ENCODE measurements at regions not wholly inside any gene's neighbourhood (a gene's known extent, or its start where the extent isn't known, plus 50 kb on each side); places are given as distances from the start of the nearest gene placed in this dataset.

DNA sequence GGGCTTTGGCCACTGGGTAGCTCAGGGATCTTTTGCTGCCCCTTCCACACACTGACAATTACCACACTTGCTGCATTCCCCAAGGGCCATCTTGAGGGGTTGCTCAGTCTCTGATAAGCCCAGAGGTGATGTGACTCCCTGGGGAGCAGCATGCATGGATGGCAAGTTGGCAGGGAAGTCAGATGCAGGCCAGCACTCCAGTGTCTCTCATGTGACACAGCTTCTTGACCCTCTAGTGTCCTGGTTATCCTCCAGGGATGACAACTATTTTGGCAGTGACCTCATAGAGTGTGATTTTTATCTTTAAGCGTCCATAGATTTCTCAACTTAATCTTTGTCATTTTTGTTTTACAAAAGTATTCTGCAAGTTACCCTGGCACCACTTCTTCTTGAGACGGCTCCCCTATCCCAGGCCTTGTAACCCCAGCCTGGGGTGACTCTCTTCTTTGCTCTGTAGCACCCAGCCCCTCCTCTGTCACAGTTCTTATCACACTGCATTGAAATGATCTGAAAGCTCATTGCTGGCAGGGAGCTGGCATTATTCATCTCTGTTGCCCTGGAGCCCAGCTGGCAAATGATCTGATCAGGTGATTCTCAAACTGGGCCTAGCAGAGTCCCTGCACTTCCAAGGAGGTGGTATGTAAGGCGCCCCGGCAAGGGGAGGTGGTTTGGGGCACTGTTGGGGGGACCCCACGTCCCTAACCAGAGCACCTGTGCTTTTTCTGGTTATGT lies 72.6 kb downstream of the TENT5C start:
- no peak for DNase-seq

DNA sequence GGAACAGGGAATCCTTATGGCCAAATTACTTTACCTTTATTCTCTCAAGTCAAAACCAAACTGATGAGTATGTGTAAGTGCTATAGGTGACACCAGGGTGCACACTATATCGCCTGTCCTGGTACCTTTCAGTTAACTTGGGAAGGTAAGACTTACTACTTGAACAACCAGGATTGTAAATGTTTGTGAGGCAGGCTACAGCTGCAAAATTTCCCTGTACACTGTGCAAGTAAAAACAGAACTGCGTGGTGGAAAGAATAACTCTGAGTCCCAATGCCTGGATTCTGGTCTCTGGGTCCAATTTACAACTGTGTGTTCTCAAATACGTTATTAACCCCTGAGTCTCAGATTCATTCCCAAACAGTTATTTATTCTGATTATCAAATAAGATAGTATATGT lies 73.5 kb downstream of the TENT5C start:
- DNase-seq = no peak

DNA sequence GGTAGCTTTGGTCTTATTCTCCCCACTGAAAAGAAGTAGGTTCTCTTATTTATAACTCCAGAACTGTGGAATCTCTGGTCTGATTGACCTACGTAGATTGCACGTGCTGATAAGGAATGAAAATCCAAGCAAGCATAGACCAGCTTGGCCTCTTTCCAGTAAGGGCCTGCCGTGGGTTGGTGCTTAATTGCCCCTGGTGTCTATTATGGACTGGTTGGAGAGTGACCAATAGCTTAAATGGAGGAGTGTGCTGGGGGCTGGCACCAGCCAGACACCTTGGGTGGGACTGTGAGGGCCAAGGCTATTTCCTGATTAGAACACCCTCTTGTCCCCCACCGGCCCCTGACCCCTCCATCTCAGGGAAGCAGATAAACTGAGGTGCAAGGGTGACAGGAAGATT lies 74.0 kb downstream of the TENT5C start:
- no peak for DNase-seq

DNA sequence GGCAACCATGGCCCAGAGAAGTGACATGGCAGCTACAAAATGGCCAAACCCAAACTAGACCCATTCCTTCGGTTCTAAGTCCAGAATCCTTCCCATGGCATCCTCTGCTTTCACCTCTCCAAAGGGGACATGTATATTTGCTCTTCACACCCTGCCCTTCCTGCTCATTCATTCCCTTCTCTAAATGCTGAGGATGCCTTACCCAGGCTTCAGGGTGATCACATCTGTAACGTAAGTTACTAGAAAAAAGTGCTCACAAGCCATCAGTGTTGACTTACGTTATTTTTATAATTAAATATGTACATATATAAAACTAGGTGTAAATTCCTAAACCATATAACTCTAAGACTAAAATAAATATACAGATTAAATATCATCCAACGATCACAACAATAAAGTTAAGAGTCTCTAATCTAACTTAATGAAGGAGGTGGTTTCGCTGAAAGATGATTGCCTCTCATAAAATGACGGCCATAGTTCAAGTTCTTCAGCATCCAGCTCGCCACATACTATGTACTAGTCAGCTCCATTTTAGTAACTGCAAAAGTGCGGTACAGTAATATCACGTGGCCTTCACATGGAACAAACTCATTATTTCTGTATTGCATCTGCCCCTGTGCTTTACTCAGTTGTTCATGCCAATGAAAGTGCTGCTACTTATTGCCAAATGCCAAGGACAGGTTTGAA lies 74.6 kb downstream of the TENT5C start:
- DNase-seq = no peak

DNA sequence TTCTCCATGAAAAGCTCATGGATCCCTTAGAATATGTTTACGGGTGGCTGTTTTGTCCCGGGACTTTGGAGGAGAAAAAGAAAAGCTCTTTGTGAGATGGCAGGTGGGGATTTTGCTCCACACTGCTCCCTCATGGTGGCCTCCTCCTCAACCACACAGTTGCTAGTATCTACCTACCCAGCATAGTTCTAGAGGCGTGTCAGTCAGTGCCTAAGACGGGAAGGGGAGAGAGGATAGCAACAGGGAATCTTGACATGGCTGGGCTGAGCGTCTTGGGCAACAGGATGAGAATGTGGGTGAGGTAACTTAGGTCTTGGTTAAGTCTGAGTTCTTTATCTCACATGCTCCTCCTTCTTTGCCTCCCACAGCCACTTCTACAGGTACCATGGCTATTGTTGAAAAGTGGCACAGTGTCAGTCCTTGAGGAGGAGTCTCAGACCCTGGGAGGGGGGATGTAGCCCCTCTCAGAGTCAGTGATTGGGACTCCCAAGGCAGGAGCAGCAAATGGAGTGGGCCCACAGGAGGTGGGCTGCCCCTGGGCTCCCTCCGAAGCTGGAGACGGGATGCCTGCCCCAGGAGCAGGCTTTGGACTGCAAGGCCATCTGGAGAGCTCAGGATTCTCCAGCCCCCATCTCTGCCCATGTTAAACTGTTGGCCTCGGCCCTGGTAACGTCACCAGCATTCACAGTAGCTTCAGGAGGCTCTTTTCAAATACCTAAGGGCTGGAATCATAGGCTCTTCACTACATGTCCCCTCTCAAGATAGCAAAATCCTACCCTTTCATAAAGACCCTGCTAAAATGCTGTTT lies 75.4 kb downstream of the TENT5C start:
- DNase-seq = no peak

DNA sequence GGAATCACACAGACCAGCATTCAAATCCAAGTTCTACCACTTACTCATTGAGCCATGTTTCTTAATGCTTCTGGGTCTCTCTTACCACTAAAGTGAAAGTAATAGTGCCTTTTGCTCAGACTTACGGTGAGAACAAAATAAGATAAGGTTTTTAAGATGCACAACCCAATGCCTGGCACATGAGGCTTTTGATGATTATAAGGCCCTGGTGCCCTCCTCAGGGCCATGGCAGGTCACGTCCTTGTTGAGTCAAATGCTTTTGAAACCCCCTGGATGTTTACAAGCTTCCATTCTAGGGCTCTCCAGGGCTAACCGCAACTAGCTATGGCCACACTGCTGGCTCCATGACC lies 76.0 kb downstream of the TENT5C start:
- no peak for DNase-seq

DNA sequence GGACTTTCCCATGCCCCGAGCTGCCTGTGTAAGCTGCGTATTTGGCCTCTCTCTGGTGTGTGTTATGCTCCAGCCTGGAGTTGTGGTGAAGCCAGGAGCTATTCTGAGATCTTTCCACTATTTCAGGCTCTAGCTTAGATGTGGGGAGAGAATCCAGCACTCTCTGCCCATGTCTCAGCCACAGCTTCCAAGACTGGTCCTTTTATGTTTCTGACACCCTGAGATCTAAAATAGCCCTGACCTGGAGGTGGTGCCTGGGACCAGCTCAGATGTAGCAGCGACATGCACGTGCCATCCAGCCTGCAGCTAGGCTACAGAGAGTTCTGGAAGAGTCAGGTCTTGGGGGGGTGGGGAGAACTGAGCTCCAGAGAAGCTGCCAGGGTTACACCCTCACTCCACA lies 76.5 kb downstream of the TENT5C start:
- no peak for DNase-seq

DNA sequence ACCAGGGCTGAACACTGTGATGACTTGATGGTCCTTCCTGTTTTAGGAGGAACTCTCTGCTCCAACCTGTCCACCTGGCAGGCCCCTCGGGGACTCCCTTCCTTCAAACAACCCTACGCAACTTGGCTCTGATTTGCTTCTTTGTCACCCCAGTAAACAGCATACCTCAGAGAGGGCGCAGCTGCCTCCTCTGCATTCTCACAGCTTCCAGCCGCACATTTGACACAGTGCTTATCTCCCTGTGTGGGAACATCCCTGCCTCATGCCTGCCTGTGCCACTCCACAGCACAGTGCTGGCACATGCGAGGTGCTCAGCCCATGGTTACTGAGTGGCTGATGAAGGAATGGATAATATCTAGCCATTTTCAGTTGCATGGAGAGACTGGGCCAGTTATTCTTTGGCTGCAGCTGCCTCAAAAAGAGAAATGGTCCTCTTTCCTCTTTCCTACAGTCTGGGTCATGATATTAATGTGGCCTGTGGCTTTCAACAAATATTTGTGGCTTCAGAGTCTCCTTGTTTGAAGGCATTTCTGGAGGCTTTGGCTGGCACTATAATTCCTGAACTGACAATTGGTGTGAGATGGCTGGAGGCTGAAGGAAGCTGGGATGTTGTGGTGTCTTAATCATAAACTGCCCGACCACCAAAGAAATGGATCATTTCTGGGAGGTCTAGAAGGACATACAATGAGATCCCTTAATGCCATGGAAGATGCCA lies 77.9 kb downstream of the TENT5C start:
- no peak for DNase-seq

DNA sequence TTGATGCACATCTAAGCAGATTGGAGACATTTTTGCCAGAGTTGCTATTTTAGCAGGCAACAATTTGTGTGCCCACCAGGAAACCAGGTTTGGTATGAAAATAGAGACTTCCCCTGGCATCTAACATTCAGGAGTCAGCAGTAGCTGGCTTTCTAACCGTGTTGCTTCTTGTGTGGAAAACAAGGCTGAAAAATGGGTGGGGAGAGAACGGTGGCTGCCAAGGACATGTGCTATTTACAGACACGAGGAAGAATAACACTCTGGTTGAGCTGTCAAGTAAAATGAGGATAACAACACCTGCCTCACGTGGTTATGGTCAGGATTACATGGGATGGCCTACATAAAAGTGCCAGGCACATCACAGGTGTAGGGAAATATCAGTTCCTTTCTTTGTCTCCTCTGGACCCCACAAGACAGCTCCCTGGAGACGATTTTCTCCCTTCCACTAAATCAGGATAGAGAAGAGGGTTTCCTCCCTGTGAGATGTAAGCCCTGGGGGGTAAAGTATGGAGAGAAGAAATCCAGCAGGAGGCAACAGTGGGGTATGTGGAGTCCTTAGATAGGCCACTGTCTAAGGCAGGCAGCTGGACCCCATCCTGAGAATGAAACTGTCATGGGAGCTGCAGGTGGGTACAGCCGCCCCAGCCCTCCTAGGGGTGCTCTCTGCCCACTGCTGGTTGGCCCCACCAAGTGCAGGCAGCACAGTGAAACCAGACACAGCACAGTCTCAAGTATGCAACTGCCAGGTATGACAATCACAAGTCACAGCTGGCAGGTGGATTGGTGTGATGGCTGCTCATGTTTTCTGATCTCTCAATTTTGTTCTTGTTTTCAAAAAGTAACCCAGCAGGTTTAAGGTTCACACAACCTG lies 80.3 kb downstream of the TENT5C start:
- no peak for DNase-seq

DNA sequence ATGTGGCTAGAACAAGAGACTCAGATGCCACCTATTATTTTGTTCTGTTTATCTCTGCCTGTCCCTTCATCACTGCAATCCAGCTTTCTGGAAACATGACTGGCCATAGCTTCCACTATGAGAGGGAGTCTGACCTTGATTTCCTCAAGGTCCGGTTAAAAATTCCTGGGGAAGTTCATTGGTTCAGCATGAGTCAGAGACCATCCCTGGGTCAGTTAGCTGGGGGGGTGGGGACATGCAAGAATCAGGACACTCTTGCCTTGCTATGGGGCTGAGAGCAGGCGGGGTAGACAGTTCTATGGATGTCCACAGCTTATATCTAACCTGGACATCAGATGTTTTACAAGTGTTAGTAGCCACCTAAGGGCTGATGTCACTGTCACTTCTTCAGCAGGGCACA lies 81.1 kb downstream of the TENT5C start:
- DNase-seq = no peak

DNA sequence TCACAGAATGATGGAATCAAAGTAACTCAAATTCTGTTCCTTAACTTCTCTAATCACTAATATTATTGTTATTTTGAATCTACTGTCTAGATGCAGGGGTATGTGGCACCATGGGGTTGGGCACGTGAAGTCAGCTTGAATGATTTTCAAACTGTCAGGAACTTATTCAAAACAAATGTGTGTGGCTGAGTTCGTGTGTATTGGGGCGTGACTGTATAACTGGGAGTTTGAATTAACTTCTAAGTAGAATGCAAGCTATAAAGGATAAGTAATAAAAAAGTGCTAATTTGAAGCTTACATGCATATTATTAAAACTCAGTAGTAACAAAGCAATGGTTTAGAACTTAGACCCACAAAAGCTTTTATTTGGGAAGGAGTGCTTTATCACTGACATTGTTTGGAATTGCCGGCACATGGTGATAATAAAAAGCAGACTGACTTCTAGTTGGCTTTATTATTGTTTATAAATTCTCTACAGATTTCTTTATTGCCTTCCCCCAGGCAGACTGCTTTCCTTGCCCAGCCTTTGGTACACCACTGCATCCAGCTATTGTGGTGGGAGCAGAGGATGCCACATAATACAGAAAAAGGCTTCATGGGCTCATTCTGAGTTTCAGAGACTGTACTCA lies 84.3 kb downstream of the TENT5C start:
- no peak for DNase-seq

DNA sequence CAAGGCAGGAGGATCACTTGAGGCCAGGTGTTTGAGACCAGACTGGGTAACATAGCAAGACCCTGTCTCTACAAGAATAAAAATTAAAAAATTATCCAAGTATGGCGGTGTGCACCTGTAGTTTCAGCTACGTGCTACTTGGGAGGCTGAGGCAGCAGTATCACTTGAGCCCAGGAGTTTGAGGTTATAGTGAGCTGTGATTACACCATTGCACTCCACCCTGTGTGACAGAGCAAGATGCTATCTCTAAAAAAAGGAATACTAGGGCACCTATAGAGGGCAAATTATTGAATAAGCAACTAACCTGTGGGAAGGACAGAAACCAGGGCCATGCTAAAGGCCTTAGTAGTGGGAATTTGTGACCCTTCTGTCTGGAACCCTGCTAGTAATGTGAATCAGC lies 86.1 kb downstream of the TENT5C start:
- DNase-seq = no peak

DNA sequence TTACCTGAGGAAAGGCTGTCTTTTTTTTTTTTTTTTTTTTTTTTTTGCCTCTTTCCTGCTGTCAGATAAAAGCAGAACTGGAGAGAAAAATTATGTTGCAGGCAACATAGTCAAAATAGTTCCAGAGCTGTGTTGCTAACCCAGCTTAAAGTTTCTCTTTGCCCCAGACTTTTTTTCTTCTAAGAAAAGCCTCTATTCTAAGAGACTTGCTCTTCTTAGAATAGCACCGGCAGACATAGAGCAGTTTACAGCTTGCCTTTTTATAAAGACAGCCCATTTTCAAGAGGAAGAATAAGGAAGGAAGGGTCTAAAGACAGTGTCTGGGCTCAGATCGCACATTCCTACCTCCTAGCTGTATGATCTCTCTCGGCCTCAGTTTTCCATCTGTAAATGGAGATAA lies 88.7 kb downstream of the TENT5C start:
- DNase-seq = no peak

DNA sequence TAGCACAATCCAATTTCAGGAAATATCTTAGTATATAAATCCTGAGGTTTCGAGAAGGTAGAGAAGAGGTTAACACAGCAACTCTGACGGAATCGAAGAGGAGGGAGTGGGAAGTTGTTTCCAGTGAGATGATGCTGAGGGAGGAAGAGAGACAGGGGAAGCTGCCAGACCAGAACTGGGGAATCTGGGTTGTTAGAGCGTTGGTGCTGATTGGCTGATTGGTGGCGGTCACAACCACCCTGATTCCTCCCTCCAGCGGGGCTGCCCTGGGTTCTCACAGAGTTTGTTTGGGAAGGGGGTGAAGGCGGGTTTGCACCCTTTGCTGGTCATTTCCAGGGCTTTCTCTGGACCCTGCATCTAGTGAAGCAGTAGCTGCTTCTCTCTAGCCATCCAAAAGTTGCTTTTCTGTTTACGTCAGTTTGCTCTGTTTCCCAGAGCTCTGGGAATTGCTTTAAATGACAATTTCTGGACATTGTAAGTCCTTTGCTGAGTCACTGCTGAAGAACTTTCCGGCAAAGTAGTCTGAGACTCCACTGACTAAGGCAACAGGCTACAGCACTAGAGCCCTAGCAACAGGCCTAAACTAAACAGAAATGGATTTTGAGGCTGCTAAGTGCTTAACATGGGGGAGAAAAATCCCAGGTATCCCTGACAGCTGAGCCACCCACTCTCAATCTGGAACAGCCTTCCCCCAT lies 90.1 kb downstream of the TENT5C start:
- no peak for DNase-seq

DNA sequence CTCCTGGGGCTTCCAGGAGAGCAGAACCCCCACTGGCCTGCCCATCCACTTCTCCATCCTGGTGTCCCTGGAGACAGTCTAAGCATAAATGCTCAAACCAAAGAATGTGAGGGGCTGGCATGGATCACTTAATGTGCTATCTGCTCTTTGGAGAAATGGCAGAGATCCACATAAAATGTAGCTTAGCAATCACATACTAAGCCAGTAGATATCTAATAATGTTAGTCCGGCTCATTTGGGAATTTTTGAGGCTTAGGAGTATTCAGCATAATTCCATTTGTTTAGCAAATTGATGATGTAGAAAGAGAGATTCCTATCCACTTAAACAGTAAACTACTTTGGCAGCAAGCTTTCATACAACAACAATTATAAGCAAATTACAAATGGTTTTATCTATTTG lies 90.7 kb downstream of the TENT5C start:
- no peak for DNase-seq

DNA sequence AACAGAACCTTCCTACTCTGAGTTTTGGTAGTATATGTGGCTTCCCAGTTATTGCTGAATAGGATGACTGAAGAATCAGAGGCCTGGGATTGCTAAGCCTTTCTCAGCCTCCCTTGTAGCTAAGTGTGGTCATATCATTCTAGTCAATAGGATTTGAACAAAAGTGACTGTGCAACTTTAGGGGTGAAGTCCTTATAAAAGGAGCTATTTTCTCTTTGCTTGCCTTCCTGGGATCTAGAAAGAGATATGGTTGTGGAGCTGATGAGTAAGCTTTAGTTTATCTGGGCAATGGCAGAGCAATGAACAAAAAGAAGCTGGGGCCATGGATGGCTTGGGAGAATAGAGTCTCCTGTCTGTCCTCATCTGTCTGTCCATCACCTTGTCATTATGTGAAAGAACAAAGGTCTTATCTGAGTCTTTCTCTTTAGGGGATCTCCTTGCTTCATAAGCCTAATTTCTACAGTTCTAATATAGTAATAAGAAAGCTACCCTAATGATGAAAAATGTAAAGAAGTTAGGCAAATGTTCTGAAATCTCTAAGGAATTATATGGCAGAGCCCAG lies 91.5 kb downstream of the TENT5C start:
- no peak for DNase-seq

DNA sequence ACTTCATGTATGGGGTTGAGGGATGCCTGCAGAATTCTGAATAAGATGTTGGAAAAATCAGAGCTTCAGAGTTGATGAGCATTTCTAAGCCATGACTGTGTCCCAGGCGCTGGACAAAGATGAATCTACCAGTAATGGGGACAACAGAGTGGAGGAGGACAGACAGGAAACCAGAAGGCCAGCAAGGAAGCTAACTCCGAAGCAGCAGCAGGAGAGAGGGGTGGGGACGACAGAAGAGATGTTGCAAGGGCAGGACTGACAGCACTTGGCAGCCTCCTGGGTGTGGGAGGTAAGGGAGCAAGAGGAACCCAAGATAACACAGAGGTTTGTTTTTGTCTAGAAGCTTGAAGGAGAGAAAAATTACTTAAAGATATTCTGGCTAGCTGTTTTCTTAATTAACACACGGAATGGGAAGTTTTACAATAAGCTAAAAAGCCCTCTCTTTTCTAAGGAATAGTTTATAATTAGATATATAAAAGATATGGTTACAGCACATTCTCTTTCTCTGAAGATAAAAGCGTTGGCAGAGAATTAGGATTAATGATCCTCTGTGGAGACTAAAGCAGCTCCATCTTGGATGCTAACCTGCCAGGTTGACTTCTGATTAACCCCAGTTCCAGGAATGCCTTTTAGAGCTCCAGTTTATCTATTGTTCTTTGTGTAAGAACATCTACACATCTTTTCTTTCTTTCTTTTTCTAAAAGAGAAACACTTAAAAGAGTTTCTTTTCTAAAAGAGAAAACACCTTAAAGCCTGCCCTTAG lies 92.7 kb downstream of the TENT5C start:
- no peak for DNase-seq

DNA sequence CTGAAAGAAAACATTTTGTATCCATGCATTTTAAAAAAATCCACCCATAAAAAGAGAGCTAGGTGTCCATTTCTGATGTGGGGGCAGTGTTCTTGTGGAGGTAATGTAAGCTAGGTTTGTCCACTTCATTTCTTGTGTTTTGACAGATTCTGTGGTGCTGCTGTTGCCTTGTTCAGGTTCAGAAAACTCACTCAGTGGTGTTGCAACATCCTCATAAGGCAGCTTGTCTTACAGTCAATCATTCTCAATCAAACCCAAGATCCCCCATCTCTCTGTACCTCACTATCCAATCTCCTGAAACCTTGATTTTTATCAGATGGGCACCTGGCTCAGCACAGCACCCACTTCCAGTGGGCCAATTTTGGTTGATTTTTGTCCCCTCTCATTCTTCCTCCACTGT lies 94.1 kb downstream of the TENT5C start:
- DNase-seq = no peak

DNA sequence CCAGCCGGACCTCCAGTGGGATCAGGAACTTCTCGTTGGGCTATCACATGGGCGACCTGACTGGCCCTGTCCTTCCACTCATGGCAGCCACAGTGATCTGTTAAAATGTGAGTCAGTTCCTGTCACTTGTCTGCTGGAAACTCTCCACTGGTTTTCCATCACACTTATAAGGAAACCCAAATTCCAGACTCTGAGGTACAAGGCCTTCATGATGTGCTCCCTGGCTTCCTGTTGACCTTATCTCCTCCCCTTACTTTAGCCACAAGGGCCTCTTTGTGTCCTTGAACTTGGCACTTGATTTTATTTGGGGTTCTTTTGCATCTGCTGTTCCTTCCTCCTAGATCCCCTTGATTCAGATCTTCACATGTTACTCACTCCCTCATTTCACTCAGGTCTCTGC lies 96.8 kb downstream of the TENT5C start:
- no peak for DNase-seq

DNA sequence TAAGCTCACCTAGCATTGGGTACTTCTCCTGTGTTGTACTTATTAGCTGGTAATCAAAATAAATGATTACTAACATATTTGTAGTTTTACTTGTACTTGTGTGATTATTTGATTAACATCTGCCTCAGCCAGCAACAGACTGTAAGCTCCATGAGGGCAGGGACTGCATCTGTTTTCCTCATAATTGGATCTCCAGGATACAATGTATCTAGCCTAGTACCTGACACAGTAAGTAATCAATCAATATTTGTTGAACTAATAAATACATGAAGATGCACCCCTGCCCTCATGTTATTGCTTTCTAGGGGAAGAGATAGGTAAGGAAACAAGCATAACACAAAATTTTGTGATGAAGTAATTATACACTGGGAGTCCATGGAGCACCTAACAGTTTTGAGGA lies 101.5 kb downstream of the TENT5C start:
- no peak for DNase-seq
